MG63 (cell line): ENCODE measurements at regions not wholly inside any gene's neighbourhood (a gene's known extent, or its start where the extent isn't known, plus 50 kb on each side); places are given as distances from the start of the nearest gene placed in this dataset.
"Not testable (repeated sequence)": the region's sequence is repeated elsewhere in the genome, so short reads cannot be mapped to it uniquely, and the experiment has no call there.

Experiments used
- DNase-seq: peaks from one replicate; pipeline ENCODE4 v3.0.0-alpha.2; 2020
- H3K27me3 ChIP-seq: fragments of 250-450 bp; sonication (Bioruptor Pico); 2 replicates; pipeline ENCODE4 v1.5.1; 2020; ENCODE audit warnings: mild to moderate bottlenecking, moderate library complexity
- H3K36me3 ChIP-seq: fragments of 250-450 bp; sonication (Bioruptor Pico); 2 replicates; pipeline ENCODE4 v1.5.1; 2020; ENCODE audit warnings: mild to moderate bottlenecking, moderate library complexity
- H3K4me3 ChIP-seq: fragments of 250-450 bp; sonication (Bioruptor Pico); 2 replicates; pipeline ENCODE4 v1.5.1; 2020; ENCODE audit warnings: mild to moderate bottlenecking, moderate library complexity
- H3K9me3 ChIP-seq: fragments of 250-450 bp; sonication (Bioruptor Pico); 2 replicates; pipeline ENCODE4 v1.5.1; 2020; ENCODE audit warnings: mild to moderate bottlenecking, moderate library complexity

- Histone ChIP-seq H3K4me3 (no peak overlapping the region), H3K36me3 (no peaks in the 10 kb centered on the region), H3K9me3 (no peaks in the 10 kb centered on the region), H3K27me3 (no peaks in the 10 kb centered on the region)
- no peak for DNase-seq
Observed at GRCh38 chr2:187056416-187057334, 207.7 kb upstream of the ZSWIM2 start.

GRCh38 chr2:187055463-187055862 lies 206.5 kb upstream of the ZSWIM2 start:
- Histone ChIP-seq H3K4me3 (no peak overlapping the region), H3K27me3 (no peaks in the 10 kb centered on the region), H3K9me3 (no peaks in the 10 kb centered on the region), H3K36me3 (no peaks in the 10 kb centered on the region; the same call in 1 of the 2 replicates)
- no peak for DNase-seq

- H3K4me3 ChIP-seq: no peak overlapping the region
- H3K36me3 ChIP-seq: no peaks in the 10 kb centered on the region; the same call in 1 of the 2 replicates
- no peaks in the 10 kb centered on the region for H3K9me3 ChIP-seq
- no peak for DNase-seq
- no peaks in the 10 kb centered on the region for H3K27me3 ChIP-seq
Observed at GRCh38 chr2:187054501-187055319, 205.7 kb upstream of the ZSWIM2 start.

GRCh38 chr2:187051350-187051749 lies 202.4 kb upstream of the ZSWIM2 start:
- Histone ChIP-seq H3K36me3 (no peaks in the 10 kb centered on the region; the same call in 1 of the 2 replicates), H3K9me3 (no peaks in the 10 kb centered on the region; the same call in 1 of the 2 replicates), H3K4me3 (no peak overlapping the region), H3K27me3 (no peaks in the 10 kb centered on the region)
- DNase-seq: no peak

GRCh38 chr2:187050409-187050998 lies 201.5 kb upstream of the ZSWIM2 start:
- Histone ChIP-seq H3K36me3 (no peaks in the 10 kb centered on the region; the same call in 1 of the 2 replicates), H3K4me3 (no peak overlapping the region), H3K9me3 (no peaks in the 10 kb centered on the region; the same call in 1 of the 2 replicates), H3K27me3 (no peaks in the 10 kb centered on the region)
- DNase-seq: no peak

GRCh38 chr2:187037310-187037709 lies 188.3 kb upstream of the ZSWIM2 start:
- no peaks in the 10 kb centered on the region for H3K27me3 ChIP-seq
- DNase-seq: no peak
- no peaks in the 10 kb centered on the region for H3K36me3 ChIP-seq
- no peaks in the 10 kb centered on the region for H3K9me3 ChIP-seq
- no peak overlapping the region for H3K4me3 ChIP-seq

- no peaks in the 10 kb centered on the region for H3K27me3 ChIP-seq
- H3K36me3 ChIP-seq: no peaks in the 10 kb centered on the region
- no peak for DNase-seq
Observed at GRCh38 chr2:187034434-187034833, 185.5 kb upstream of the ZSWIM2 start.

GRCh38 chr2:187024739-187025138 lies 175.8 kb upstream of the ZSWIM2 start:
- H3K4me3 ChIP-seq: no peak overlapping the region
- H3K9me3 ChIP-seq: no peaks in the 10 kb centered on the region; the same call in 1 of the 2 replicates
- no peaks in the 10 kb centered on the region for H3K36me3 ChIP-seq
- no peaks in the 10 kb centered on the region for H3K27me3 ChIP-seq
- no peak for DNase-seq

More at GRCh38 chr2:187034434-187034833, 185.5 kb upstream of the ZSWIM2 start:
- no peaks in the 10 kb centered on the region; the same call in 1 of the 2 replicates for H3K9me3 ChIP-seq
- H3K4me3 ChIP-seq: no peak overlapping the region

GRCh38 chr2:187023996-187024395 lies 175.0 kb upstream of the ZSWIM2 start:
- not testable (repeated sequence) for H3K27me3 ChIP-seq, H3K9me3 ChIP-seq, H3K36me3 ChIP-seq, DNase-seq, H3K4me3 ChIP-seq

GRCh38 chr2:187017438-187017837 lies 168.5 kb upstream of the ZSWIM2 start:
- Histone ChIP-seq H3K9me3 (no peaks in the 10 kb centered on the region), H3K4me3 (no peak overlapping the region), H3K27me3 (no peaks in the 10 kb centered on the region), H3K36me3 (no peaks in the 10 kb centered on the region)
- DNase-seq: no peak

- Histone ChIP-seq H3K9me3 (no peaks in the 10 kb centered on the region), H3K36me3 (no peaks in the 10 kb centered on the region), H3K4me3 (no peak overlapping the region), H3K27me3 (no peaks in the 10 kb centered on the region)
- DNase-seq: no peak
Observed at GRCh38 chr2:187013058-187013457, 164.1 kb upstream of the ZSWIM2 start.

- no peaks in the 10 kb centered on the region for H3K9me3 ChIP-seq
- no peak for DNase-seq
- H3K27me3 ChIP-seq: no peaks in the 10 kb centered on the region
- no peak overlapping the region for H3K4me3 ChIP-seq
- H3K36me3 ChIP-seq: no peaks in the 10 kb centered on the region
Observed at GRCh38 chr2:187011206-187011832, 162.3 kb upstream of the ZSWIM2 start.

GRCh38 chr2:187009483-187010239 lies 160.7 kb upstream of the ZSWIM2 start:
- Histone ChIP-seq H3K4me3 (no peak overlapping the region), H3K36me3 (no peaks in the 10 kb centered on the region), H3K27me3 (no peaks in the 10 kb centered on the region), H3K9me3 (no peaks in the 10 kb centered on the region)
- no peak for DNase-seq

GRCh38 chr2:187008111-187008510 lies 159.1 kb upstream of the ZSWIM2 start:
- H3K36me3 ChIP-seq: no peaks in the 10 kb centered on the region
- no peaks in the 10 kb centered on the region for H3K9me3 ChIP-seq
- no peaks in the 10 kb centered on the region for H3K27me3 ChIP-seq
- no peak overlapping the region for H3K4me3 ChIP-seq
- no peak for DNase-seq

- no peaks in the 10 kb centered on the region for H3K9me3 ChIP-seq
- no peak for DNase-seq
- H3K27me3 ChIP-seq: no peaks in the 10 kb centered on the region
- no peaks in the 10 kb centered on the region for H3K36me3 ChIP-seq
- no peak overlapping the region for H3K4me3 ChIP-seq
Observed at GRCh38 chr2:187003611-187004010, 154.6 kb upstream of the ZSWIM2 start.

- Histone ChIP-seq H3K4me3 (no peak overlapping the region), H3K27me3 (no peaks in the 10 kb centered on the region), H3K36me3 (no peaks in the 10 kb centered on the region), H3K9me3 (no peaks in the 10 kb centered on the region)
- no peak for DNase-seq
Observed at GRCh38 chr2:187003038-187003554, 154.1 kb upstream of the ZSWIM2 start.
